GM18502 (cell line): ENCODE measurements at regions not wholly inside any gene's neighbourhood (a gene's known extent, or its start where the extent isn't known, plus 50 kb on each side); places are given as distances from the start of the nearest gene placed in this dataset.

Experiments used
- ATAC-seq: cut with Tn5 transposase; IDR thresholded peaks from one replicate; pipeline ENCODE4 v1.9.1; 2021; ENCODE audit warnings: mild to moderate bottlenecking; ENCODE audit not compliant: unreplicated experiment, poor library complexity

GRCh38 chr14:71514941-71515919 is 417.0 kb upstream of the RGS6 start:
- ATAC-seq, result no peak

- ATAC-seq, result no peak
Measured at GRCh38 chr14:71521238-71522135, 410.7 kb upstream of the RGS6 start.

GRCh38 chr14:71523630-71524319 is 408.5 kb upstream of the RGS6 start:
- peak; percentile 78 for ATAC-seq

- ATAC-seq, result peak; percentile 61
Measured at GRCh38 chr14:71524320-71524982, 407.8 kb upstream of the RGS6 start.

- no peak for ATAC-seq
Measured at GRCh38 chr14:71525663-71526221, 406.5 kb upstream of the RGS6 start.

- ATAC-seq, result no peak
Measured at GRCh38 chr14:71526388-71526787, 405.8 kb upstream of the RGS6 start.

- ATAC-seq, result no peak
Measured at GRCh38 chr14:71527838-71528237, 404.4 kb upstream of the RGS6 start.

- no peak for ATAC-seq
Measured at GRCh38 chr14:71529848-71530247, 402.4 kb upstream of the RGS6 start.

- no peak for ATAC-seq
Measured at GRCh38 chr14:71532344-71532743, 399.9 kb upstream of the RGS6 start.

- ATAC-seq, result no peak
Measured at GRCh38 chr14:71532790-71533189, 399.4 kb upstream of the RGS6 start.

GRCh38 chr14:71533390-71533789 is 398.8 kb upstream of the RGS6 start:
- no peak for ATAC-seq

GRCh38 chr14:71533800-71534199 is 398.4 kb upstream of the RGS6 start:
- no peak for ATAC-seq

- no peak for ATAC-seq
Measured at GRCh38 chr14:71534506-71534905, 397.7 kb upstream of the RGS6 start.

- no peak for ATAC-seq
Measured at GRCh38 chr14:71536015-71536740, 396.1 kb upstream of the RGS6 start.

GRCh38 chr14:71536927-71537772 is 395.1 kb upstream of the RGS6 start:
- ATAC-seq, result no peak

- no peak for ATAC-seq
Measured at GRCh38 chr14:71538288-71538687, 393.9 kb upstream of the RGS6 start.

GRCh38 chr14:71538938-71539649 is 393.1 kb upstream of the RGS6 start:
- ATAC-seq, result no peak
